Dermis blood vessel endothelial cell (primary cell): ENCODE measurements at regions not wholly inside any gene's neighbourhood (a gene's known extent, or its start where the extent isn't known, plus 50 kb on each side); places are given as distances from the start of the nearest gene placed in this dataset.

Experiments used
- DNase-seq: peaks from one replicate; pipeline ENCODE4 v3.0.0; 2010

DNA sequence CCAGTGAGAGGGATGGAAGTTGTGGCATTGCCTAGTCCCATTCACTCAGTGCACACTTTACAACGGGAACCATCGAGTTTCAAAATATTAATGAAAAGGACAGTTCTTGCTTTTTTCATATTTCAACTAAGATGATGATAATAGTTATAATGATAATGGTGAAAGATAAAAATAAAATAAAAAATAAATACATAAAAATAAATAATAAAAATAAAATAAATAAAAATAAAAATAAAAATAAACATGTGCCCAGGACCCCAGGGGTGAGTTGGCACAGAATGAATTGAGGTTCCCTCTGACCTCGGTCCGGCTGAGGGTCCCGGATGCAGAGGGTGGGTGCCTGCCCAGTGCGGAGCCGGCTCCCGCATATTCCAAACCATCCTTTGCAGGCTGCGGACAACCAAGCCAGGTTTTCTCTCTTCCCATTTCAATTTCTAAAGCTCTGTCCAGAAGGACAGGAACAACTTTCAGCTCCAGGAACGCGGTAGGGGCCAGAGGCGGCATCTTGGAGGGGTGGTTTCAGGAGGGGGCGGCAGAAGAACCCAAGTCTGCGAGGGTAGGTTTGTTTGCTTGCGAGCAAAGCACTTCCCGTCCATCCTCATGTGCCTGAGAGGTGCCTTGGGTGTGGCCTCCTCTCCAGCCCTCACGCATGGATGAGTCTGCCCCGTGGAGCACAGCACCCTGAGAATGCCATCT, 236.8 kb downstream of the DLL1 start:
- no peak for DNase-seq

DNA sequence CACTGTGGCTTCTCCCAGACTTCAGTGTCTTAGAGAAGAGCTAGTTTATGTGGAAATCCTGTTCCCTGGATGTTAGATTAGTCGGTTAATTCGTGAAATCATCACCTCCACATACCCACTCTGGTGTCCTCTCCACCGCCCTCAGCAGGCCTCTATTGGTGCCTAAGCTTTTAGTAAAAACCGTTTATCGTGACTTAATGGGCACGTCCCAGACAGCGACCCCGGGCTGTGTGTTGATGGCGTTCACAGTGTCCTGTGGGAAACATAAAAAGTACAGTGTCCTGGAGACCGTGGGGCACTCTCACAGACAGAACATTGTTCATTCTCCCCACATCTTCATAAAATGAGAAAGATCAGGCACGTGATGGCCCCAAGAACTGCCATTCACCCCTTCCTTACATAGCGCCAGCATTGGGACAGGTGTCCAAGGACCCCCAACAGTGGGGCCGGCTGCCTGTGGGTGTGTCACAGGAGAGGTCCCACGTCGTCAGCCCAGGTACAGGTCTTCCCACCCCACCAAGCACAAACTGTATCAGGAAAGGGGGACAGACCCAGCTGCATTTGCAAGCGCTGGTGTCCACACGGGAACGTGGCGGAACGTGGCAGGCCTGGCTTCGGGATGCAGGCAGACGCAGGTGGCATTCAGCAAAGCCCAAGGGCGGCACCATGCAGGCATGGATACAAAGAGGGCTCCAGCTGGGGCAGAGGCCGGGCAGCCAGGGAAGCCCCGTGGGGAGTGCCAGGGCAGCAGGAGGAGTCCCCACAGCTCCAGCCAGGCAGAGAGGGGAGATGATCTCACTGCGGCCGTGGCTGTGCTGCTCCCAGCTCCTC, 237.7 kb downstream of the DLL1 start:
- no peak for DNase-seq

DNA sequence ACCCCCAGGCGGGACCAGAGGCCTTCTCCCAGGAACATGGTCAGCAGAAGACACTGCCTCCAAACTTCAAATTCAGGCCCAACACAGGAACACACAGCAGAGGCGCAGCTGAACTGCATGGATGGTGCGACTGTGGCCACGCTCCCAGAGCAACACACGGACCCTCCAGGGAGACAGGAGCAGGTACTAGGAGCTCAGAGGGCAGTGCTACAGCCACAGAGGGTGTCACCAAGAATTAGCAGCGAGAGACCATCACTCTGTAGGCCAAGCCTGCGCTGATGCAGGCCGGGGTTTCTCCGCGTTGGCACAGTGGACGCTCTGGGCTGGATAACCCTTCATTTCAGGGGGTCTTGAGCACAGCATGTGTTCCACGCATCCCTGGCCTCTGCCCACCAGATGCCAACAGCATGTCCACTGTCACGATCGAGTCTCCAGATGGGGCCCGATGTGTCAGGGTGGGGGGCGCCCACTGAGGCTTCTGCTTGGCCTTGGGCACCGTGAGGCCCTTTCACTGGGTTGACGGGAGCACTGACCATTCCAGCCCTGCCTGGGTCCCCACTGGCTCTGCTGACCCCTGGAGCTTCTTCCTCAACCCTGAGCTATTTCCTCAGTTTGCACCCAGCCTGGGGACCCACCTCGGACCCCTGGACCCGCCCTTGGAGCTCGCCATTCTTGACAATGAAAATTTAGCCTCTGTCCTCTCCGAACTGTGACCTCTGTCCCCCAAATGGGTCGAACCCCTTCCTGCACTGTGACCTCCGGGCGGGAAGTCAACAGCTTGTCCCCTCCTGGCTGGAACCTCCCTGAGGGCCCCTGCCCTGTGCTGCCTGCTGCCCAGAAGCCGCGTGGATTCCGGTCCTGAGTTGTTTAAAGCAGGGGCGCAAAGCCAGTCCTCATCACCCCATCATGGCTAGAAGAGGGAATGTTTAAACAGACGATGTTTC, 239.4 kb downstream of the DLL1 start:
- no peak for DNase-seq

DNA sequence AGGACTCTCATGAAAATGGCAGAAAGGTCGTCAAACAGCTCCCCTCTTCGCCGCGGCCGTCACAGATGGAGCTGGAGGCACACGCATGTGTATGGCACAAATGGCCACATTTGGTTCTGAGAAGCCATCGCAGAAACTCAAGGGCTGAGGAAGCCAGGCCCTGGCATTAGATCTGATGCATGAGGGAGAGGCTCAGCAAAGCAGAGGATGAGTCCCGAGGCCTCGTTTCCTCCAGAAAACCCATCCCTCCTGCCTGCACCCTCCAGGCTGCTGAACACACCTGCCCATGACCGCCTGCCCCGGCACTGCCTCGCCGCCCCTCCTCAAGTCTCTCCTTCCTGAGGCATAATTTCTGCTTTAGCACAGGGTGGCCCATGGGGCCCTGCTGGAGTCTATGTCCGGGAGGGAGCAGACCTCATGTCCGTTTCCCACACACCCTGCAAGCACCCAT, 240.3 kb downstream of the DLL1 start:
- DNase-seq: no peak

DNA sequence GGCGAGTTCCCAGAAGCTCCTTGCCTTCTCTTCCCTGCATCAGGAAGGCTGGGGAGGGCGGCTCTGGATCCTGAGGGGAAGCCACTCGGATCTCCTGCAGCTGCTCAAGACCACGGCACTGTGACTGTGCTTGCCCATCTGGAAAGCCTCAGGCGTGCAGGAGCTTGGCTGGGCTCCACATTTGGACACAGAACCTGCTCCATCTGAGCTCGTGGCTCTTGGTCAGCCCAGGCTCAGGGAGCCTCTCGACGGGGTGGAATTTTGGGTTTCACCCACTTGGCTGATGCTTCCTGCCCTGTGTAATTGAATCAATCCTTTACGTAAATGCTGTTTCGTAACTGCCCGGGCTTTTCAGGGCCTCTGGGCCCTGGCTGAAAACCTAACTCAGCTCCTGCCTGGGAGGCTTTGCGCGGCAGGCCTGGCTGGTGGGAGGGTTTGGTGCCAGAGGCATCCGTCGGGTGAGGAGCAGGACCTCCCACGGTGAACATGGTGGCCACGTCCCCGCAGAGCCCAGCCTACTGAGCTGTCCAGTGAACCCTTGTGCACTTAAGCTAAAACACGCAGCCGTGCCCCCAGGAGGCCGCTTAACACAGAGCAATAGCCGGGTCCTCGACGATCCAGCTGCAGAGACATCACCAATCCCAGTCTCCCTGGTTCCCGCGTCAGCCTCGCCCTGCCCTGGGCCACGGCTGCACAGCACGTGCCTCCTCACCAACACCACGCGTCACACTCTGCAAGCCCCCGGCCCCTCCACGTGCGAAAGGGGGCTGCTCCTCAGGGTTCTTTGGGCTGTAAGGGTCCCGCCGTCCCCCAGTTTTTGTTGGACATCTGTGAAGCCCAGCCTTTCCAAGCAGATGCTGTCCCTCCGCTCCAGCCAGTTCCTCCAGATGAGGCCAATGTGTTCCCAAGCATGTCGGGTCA, 241.0 kb downstream of the DLL1 start:
- DNase-seq: no peak

DNA sequence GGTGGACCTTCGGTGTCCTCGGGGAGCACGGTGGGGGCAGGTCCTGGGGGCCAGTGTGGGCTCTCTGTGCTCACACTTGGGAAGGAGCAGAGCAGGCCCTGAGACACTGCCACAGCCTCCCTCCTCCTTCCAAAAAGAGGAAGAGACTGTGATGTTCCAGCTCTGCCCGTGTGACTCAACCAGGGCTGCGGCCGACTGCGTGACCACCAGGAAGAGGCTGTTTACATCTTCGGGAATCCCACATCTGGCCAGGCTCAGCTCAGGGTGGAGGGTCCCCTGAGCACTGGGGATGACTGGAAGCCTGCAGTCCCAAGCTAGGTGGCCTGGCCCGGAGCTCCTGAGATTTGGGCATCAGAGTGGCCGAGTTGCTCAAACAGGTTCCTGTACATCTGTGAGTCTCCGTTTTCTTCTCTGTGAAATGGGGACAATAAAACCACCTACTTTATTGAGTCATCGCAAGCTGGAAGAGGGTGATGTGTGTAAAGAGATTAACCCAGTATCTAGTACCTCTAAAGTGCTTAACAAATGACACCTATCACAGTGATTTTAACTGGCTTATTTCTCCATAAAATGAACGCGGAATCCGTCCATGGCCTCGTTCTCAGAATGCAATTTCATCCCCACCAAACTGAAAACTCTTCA, 242.1 kb downstream of the DLL1 start:
- DNase-seq: no peak

DNA sequence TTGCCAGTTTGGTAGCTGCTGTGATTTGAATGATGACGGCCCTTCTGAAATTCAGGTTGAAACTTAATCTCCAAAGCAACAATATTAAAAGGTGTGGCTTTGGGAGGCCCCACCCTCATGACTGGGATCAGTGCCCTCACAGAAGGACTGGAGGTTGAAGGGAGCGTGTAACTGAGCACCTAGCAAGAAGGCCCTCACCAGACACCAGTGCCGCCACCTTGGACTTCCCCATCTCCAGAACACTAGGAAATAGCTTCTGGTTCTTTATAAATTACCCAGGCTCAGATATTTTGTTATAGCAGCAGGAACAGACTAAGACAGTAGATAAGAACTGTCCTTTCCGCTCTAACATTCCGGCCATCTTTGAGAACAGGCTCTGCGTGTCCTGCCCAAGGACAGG, 243.1 kb downstream of the DLL1 start:
- DNase-seq: no peak

DNA sequence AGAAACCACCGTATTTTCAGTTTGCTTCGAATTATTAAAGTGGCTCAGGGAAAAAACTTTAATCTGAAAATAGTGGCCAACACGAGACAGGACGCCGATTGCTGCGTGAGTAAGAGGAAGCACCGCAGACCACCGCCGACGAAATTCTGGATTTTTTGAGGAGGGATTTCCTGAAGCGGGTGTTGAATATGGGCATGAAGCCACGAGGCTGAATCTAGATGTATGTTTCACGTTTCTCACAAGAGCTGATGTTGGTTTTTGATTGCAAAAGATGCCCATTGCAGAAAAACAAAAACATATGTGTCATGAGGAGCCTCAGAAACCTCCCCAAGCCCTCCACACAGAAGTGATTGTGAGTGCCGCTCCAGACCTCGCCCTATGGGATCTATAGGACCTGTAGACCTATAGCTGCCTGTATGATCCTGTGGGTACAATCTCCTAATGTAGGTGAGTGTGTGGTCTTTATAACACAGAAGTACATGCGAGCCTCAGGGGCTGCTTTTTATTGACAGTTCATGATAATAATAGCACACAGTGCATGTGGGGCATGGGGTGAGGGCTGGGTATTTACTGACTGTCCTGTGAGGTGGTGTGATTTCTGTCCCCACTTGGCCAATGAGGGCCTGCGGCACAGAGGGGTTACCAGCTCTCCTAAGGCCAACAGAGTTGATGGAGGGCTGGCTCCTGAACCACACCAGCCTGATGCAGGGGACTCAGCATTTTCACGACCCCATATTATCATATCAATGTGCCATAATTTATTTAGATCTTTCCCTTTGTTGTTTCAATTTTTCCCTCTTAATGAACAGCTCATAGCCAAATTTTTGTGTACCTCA, 243.9 kb downstream of the DLL1 start:
- no peak for DNase-seq

DNA sequence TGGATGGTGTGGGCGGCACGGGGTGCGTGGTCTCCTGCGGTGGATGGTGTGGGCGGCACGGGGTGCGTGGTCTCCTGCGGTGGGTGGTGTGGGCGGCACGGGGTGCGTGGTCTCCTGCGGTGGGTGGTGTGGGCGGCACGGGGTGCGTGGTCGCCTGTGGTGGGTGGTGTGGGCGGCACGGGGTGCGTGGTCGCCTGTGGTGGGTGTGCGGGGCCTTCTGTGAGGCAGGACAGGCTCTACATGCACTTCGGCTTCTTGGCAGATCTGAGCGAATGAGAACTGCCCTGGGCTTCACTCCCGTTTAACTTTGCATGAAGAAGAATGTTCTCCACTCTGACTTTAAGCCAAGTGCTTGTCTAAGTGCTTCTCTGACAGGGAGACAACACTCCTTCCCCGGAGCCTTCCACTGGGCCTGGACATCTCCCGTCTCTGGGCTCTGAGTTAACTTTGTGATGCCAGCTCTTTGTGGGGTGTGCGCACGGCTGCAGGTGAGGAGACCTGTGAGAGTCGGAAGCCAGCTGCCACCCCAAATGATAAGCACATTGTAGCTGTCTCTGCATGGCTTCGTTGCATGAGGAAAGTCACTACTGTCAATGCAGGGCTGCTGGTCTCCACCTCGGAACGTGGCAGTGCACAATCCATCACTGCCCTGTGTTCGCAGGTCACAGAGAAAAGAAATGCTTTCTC, 244.8 kb downstream of the DLL1 start:
- no peak for DNase-seq

DNA sequence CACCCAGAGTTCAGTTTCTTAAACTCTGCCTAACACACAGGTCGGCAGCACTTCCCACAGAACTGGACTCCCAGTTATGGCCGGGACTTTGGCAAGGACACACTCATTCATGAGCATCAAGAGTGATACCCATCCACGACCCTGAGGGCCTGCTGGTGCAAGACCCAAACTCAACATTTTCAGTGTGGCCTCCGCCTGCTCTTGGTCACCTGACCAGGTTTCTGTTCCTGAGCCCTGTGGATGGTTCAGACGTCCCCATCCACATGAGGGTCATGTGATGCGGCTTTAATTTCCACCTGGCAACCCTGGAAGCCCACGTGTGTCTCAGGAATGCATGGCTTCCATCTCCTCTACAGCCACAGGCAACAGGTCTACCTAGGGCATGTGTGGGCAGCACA, 245.3 kb downstream of the DLL1 start:
- DNase-seq: no peak

DNA sequence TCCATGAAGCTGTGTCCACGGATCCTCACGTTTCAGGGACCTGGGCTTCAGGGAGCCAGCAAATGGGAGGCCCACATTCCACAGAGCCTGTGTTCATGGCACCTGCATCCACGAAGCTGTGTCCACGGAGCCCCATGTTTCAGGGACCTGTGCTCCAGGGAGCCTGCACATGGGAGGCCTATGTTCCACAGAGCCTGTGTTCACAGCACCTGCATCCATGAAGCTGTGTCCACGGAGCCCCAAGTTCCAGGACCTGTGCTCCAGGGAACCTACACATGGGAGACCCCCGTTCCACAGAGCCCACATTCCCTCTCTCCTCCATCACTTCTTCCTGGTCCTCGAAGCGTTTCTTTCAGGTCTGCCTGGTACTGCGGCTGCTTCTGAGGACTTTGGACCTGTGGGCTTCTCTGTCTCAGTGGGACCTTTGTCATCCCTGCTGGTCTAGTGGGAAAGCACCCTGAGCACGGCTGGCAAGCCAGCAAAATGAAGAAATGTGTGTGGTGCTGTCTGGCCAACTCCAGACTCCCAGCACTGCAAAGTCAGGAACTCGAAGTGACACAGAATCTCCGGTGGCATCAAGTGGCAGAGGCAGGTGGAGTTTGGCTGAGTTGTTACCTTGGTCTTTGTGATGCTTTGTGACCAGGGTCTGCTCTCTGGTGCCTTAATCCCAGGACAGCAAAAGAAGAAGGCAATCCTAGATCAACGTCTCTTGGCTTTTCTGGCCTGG, 245.9 kb downstream of the DLL1 start:
- DNase-seq: no peak

DNA sequence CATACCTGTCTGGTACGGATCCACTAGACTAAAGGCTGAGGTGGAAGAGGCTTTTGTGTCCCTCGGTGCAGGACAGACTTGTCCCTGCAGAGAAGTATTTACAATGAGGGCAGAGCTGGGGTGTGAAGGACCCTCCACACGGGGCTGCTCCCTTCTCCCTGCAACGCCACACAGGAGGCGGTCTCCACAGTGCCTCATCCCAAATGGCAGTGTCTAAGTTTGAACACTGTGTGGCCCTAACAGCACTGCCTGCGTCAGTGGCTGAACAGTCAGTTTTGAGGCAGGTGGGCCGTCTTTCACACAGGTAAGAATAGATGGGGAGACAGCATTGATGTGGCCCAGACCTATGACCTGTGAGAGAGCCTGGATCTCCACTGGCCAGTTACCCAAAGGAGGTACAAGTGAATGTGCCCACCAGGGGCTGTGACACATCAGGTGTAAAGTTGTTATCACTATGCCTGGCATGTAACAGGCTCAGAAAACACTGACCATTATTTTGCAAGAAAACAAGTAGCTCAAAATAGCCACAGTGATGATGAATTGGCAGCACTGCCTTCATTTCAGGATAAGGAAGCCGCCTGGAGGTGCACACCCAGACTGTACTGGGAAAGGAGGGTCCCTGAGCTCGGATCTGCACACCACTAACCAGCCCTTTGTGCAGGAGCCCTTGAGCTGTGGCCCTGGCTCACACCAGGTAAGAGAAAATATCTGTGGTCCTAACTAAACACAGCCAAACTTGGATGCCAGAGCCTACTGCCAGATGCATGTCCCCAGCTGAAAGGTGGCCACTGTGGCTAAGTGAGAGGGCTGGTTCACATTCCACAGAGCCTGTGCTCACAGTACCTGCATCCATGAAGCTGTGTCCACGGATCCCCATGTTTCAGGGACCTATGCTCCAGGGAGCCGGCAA, 246.7 kb downstream of the DLL1 start:
- DNase-seq: no peak

DNA sequence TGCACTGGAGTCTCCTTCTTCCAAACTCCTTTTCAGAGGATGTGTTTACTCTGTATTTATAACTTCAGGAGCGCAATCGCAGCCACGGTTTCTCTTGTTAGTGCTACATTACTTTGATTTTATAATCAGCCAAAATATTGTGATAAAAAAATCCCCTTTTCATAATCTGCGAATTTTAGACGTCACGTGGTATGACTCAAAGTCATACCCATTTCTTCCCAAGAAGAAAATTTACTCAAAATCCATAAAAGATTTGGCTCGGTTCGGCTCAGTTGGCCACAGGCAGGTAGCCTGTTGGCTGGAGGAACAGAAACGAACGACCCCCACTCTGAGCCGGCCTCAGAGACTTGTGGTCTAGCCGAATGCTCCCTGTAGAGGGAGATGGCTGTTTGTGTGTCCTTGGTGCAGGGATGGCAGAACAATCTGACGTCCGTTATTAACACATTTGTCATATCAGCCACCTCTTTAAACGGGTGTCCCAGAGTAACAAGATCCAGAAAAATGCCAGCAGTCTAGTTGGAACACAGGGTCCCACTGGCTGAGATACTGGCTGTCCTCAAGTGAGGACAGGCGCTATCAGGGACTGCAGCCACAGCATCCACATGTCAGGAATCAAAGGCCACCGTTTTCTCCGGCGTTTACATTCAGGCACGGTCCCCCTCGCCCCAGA, 247.6 kb downstream of the DLL1 start:
- DNase-seq: no peak

DNA sequence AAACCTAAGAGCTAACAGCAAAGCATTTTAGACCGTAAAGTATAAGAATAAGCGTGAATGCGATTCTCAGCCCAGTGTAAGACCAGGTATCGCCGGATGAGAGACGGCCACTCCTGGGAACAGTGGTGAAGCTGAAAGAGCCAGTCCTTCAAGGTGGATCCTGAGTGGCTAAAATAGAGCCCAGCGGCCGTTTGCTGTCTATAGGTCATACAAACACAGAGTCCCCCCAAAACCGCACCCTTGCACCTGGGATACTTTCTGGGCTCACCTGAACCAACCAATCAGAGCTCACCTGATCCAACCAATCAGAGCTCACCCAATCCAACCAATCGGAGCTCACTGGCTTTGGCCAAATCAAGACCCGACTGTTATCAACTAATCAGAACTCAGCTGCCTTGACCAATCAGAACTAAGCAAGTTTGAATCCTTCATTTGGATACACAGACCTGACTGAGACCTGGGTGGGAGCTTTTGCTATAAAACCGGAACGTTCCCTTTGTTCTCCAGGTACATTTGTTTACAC, 248.2 kb downstream of the DLL1 start:
- no peak for DNase-seq

DNA sequence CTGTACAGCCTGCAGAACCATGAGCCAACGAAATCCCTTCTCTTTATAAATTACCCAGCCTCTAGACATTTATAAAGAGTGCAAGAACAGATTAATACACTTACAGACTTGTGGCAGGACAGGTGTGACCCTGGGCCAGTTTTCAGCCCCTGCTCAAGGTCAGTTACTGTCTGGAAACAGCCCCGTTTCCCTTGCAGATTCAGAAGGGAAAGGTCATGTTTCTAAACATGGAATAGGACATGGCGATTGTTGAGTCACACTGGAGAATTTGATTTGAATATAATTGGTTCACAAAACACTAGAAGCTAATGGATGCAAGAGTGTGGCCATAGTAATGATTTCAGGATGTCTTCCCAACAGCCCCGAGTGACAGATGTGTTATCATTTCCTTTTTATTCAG, 248.8 kb downstream of the DLL1 start:
- no peak for DNase-seq

DNA sequence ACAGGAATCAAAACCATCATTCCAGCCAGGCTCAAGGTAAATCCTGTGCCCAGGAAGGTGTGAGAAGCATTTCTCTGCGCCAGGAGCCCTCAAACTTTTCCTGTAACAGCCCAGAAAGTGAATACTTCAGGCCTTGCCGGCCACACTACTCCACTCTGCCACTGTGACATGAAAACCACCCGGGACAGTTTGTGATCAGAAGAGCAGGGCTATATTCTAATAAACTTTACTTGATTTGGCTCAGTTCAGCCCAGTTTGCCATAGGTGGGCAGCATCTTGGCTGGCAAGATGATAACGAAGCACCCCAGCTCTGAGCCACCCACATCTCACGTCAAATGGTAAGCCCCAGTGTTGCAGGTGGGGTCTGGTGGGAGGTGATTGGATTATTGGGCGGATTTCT, 249.4 kb downstream of the DLL1 start:
- no peak for DNase-seq

DNA sequence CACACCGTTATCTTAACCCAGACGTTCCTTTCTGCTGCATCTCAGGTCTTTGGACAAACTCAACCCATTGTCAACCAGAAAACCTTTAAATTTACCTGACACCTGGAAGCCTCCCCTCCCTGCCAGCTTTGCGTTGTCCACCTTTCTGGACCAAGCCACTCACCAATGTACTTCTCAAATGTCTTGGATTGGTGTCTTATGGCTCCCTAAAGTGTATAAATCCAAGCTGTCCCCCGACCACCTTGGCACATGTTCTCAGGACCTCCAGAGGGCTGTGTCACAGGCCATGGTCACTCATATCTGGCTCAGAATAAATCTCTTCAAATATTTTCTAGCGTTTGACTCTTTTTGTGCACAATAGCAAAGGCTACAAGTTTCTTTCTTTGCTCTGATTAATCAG, 250.0 kb downstream of the DLL1 start:
- DNase-seq: no peak
